ENCODE measurements at regions not wholly inside any gene's neighbourhood (a gene's known extent, or its start where the extent isn't known, plus 50 kb on each side); places are given as distances from the start of the nearest gene placed in this dataset.

DNA sequence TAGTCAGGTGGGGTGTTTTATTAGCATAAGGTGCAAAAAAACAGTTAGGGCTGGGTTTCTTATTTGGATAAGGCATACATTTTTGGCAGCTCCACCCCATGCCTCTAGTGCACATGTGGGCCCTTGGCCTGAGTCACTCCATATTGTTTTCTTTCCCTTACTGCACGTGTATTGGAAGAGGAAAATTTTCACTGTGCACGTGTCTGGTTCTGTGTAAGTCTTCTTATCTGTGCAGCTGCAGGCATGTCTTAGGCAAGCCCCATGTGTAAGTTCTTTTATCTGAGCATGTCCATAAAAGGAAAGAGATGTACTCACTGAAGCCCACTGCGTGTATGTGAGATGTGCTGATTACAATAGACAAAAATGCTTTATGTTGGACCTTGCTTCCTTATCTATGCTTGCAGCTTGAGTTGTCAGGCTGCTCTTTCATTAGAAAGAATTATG lies 540.3 kb upstream of the IGFBP3 start:
- no peak overlapping the region for H3K4me3 ChIP-seq
- TF ChIP-seq POLR2A (IDR thresholded peaks at IDR 0.05): no peak
- TF ChIP-seq, protein P1, sequence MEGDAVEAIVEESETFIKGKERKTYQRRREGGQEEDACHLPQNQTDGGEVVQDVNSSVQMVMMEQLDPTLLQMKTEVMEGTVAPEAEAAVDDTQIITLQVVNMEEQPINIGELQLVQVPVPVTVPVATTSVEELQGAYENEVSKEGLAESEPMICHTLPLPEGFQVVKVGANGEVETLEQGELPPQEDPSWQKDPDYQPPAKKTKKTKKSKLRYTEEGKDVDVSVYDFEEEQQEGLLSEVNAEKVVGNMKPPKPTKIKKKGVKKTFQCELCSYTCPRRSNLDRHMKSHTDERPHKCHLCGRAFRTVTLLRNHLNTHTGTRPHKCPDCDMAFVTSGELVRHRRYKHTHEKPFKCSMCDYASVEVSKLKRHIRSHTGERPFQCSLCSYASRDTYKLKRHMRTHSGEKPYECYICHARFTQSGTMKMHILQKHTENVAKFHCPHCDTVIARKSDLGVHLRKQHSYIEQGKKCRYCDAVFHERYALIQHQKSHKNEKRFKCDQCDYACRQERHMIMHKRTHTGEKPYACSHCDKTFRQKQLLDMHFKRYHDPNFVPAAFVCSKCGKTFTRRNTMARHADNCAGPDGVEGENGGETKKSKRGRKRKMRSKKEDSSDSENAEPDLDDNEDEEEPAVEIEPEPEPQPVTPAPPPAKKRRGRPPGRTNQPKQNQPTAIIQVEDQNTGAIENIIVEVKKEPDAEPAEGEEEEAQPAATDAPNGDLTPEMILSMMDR (IDR thresholded peaks at IDR 0.05): no peak
- no peak overlapping the region for H3K27ac ChIP-seq
- H3K4me1 ChIP-seq (replicated peaks in 1 of 2): no peaks in the 10 kb centered on the region
- no peak for DNase-seq
- H3K27me3 ChIP-seq: no peaks in the 10 kb centered on the region
- WGBS, 4 donors: 57 to 71% (median 63%) methylated on average over 3 of the region's 3 CpGs
- intact Hi-C loops (cut with DNase I): no loop called here
- no peaks in the 10 kb centered on the region for H3K36me3 ChIP-seq (replicated peaks in 1 of 2)
- no peaks in the 10 kb centered on the region for H3K9me3 ChIP-seq (replicated peaks in 1 of 3)

DNA sequence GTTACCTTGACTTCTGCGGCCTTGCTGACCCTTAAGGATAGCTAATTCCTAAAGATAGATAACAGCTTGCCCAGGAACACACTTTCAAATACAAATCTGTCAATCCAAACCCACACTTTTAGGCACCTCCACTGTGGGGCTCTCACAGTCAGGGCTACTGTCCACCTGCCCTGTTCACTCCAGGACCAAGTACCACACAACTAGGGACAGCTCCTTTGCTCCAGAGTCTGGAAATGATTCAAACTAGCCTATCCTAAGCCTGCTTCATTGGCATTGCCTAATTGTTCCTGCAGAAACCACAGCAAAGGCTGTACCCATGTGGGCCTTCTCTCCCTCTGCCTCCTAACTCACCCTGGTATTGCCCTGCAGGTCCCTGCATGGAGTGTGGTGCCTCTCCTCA lies 538.9 kb upstream of the IGFBP3 start:
- H3K27me3 ChIP-seq: no peaks in the 10 kb centered on the region
- WGBS, 4 donors: 92 to 100% (median 96%) methylated on average over 1 of the region's 1 CpG

DNA sequence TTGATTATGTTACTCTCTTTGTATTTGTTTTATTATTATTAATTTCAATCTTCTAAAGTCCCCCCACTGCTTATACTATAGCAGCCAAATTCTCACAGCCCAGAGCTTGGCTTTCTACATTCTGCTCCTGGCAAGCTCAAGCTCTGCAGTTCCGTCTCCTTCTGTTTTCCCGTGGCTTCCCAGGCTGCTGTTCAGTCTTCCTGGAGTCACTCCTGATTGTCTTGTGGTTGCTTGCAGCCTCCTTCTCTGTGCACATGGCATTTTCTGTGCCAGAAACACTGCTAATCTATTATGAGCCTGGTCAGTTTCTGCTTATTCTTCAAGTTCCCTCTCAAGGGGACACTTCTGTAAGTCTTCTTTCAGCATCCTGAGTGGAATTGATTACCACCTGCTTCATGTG lies 533.7 kb upstream of the IGFBP3 start:
- TF ChIP-seq, protein P1 (IDR thresholded peaks at IDR 0.05): no peak
- TF ChIP-seq POLR2A (IDR thresholded peaks at IDR 0.05): no peak
- 69 to 76% (median 74%) methylated on average over 2 of the region's 2 CpGs for WGBS, 4 donors
- Histone ChIP-seq H3K27me3 (no peaks in the 10 kb centered on the region), H3K36me3 (replicated peaks in 1 of 2) (no peaks in the 10 kb centered on the region), H3K4me1 (replicated peaks in 1 of 2) (no peaks in the 10 kb centered on the region), H3K4me3 (no peak overlapping the region), H3K27ac (no peak overlapping the region), H3K9me3 (replicated peaks in 1 of 3) (no peaks in the 10 kb centered on the region)
- DNase-seq: no peak
- intact Hi-C loops (cut with DNase I): no loop called here

More for the DNA sequence above, 538.9 kb upstream of the IGFBP3 start:
- H3K27ac ChIP-seq: no peak overlapping the region
- H3K4me3 ChIP-seq: no peak overlapping the region
- no peaks in the 10 kb centered on the region for H3K9me3 ChIP-seq (replicated peaks in 1 of 3)
- DNase-seq: no peak
- no peak for TF ChIP-seq POLR2A (IDR thresholded peaks at IDR 0.05)
- TF ChIP-seq, protein P1 (IDR thresholded peaks at IDR 0.05): no peak
- intact Hi-C loops (cut with DNase I): no loop called here
- no peaks in the 10 kb centered on the region for H3K4me1 ChIP-seq (replicated peaks in 1 of 2)
- H3K36me3 ChIP-seq (replicated peaks in 1 of 2): no peaks in the 10 kb centered on the region

DNA sequence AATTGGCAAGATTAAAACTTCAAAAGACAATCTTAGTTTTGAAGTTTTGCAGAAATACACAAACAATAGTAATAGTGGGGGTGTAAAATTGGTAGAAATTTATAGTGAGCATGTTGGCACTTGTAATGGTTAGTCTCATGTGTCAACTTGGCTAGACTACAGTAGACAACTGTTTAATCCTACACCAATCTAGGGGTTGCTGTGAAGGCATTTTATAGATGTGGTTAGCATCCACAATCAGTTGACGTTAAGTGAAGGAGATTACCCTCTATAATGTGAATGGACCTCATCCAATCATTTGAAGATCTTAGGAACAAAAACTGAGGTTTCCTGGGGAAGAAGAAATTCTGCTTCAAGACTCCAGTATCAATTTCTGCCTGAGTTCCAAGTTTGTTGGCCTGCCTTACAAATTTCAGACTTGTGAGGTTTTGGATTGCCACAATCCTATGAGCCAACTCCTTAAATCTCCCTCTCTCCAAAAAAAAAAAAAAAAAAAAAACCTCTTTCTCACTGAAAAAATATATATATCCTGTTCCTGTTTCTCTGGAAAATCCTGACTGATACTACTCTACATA lies 531.6 kb upstream of the IGFBP3 start:
- no peaks in the 10 kb centered on the region for H3K36me3 ChIP-seq (replicated peaks in 1 of 2)
- H3K27me3 ChIP-seq: no peaks in the 10 kb centered on the region
- intact Hi-C loops (cut with DNase I): no loop called here
- no peak overlapping the region for H3K27ac ChIP-seq
- H3K9me3 ChIP-seq (replicated peaks in 1 of 3): no peaks in the 10 kb centered on the region
- no peak overlapping the region for H3K4me3 ChIP-seq
- no peaks in the 10 kb centered on the region for H3K4me1 ChIP-seq (replicated peaks in 1 of 2)
- DNase-seq: no peak
- TF ChIP-seq, protein P1 (IDR thresholded peaks at IDR 0.05): no peak
- TF ChIP-seq POLR2A (IDR thresholded peaks at IDR 0.05): no peak
- 83 to 100% (median 92%) methylated on average over 1 of the region's 1 CpG for WGBS, 4 donors

Data from adrenal gland (tissue), 9 donors.